B cell (primary cell): ENCODE measurements at regions not wholly inside any gene's neighbourhood (a gene's known extent, or its start where the extent isn't known, plus 50 kb on each side); places are given as distances from the start of the nearest gene placed in this dataset.

Experiments
- EZH2 ChIP-seq: IDR thresholded peaks from 2 replicates; pipeline ENCODE4 v1.6.1; 2012; ENCODE audit warnings: borderline replicate concordance, low read depth, mild to moderate bottlenecking, moderate library complexity, low read length; ENCODE audit not compliant: insufficient read depth, poor library complexity, severe bottlenecking
- TF ChIP-seq, protein P1 (sequence below): fragments of 200-600 bp; IDR thresholded peaks from one replicate; pipeline ENCODE4 v1.8.0; 2022; ENCODE audit warnings: antibody characterized with exemption, mild to moderate bottlenecking

DNA sequence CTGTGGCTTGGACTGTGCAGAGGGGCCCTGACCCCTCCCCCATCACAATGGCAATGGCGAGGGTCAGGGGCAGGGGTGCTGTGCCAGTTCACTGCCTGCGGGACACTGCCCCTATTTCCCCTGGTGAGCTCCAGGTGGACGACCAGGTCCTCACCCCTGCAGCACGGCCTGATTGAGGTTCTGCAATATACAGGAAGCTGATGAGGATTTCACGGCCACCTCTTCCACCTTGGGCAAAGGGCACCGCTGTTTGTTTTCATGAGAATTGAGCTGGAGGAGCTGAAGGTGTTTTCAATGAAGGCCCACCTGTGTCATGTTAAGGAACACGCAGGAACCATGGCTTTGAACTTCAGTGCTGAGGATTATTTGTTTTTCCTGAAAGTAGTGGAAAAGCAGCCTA lies 96.3 kb downstream of the OSR1 start:
- TF ChIP-seq, protein P1, sequence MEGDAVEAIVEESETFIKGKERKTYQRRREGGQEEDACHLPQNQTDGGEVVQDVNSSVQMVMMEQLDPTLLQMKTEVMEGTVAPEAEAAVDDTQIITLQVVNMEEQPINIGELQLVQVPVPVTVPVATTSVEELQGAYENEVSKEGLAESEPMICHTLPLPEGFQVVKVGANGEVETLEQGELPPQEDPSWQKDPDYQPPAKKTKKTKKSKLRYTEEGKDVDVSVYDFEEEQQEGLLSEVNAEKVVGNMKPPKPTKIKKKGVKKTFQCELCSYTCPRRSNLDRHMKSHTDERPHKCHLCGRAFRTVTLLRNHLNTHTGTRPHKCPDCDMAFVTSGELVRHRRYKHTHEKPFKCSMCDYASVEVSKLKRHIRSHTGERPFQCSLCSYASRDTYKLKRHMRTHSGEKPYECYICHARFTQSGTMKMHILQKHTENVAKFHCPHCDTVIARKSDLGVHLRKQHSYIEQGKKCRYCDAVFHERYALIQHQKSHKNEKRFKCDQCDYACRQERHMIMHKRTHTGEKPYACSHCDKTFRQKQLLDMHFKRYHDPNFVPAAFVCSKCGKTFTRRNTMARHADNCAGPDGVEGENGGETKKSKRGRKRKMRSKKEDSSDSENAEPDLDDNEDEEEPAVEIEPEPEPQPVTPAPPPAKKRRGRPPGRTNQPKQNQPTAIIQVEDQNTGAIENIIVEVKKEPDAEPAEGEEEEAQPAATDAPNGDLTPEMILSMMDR: no peak
- TF ChIP-seq EZH2: no peak
